ENCODE measurements at regions not wholly inside any gene's neighbourhood (a gene's known extent, or its start where the extent isn't known, plus 50 kb on each side); places are given as distances from the start of the nearest gene placed in this dataset.

GRCh38 chr13:99063952-99064351 lies 86.1 kb upstream of the DOCK9 start:
- no peak overlapping the region for H3K4me3 ChIP-seq (ENCODE audit: low read depth, low read length)
- H3K36me3 ChIP-seq: peaks cover 3% of the 10 kb centered on the region
- H3K27me3 ChIP-seq (ENCODE audit: insufficient read depth, low read depth, severe bottlenecking): no peaks in the 10 kb centered on the region
- H3K9me3 ChIP-seq (ENCODE audit: severe bottlenecking): no peaks in the 10 kb centered on the region
- TF ChIP-seq, protein P1, sequence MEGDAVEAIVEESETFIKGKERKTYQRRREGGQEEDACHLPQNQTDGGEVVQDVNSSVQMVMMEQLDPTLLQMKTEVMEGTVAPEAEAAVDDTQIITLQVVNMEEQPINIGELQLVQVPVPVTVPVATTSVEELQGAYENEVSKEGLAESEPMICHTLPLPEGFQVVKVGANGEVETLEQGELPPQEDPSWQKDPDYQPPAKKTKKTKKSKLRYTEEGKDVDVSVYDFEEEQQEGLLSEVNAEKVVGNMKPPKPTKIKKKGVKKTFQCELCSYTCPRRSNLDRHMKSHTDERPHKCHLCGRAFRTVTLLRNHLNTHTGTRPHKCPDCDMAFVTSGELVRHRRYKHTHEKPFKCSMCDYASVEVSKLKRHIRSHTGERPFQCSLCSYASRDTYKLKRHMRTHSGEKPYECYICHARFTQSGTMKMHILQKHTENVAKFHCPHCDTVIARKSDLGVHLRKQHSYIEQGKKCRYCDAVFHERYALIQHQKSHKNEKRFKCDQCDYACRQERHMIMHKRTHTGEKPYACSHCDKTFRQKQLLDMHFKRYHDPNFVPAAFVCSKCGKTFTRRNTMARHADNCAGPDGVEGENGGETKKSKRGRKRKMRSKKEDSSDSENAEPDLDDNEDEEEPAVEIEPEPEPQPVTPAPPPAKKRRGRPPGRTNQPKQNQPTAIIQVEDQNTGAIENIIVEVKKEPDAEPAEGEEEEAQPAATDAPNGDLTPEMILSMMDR (IDR thresholded peaks at IDR 0.05; ENCODE audit: low read depth, low read length): no peak
- H3K27ac ChIP-seq: peak overlapping the region; percentile 76
- DNase-seq: no peak

DNA sequence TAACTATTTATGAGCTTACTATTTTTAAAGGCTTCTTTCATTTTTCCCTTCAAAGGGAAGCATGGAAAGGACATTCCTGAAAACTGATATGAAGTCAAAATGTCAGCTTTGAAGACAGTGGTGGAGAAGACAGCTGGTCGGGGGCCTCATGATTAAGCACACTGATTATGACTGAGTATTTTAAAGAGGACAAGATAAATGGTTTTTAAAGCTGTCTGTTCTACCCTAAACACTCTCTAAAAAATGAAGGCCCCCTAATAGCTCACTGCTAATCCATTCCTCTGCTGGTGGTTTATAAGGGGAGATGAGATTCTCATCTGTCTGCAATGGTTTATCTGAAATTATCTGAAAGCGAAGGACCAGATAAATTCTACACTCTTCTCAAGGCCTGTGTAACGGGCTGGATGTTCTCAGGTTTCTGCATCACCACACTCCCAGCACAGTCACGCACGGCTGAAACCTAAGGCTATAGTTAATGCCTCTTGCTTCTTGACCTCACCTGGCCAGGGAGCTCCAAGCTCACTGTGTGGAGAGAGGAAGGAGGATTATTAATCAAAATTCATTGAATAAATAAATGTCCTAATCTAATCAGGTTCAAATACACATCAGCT lies 86.9 kb upstream of the DOCK9 start:
- H3K4me3 ChIP-seq (ENCODE audit: low read depth, low read length): peak overlapping the region; percentile 15
- TF ChIP-seq, protein P1 (IDR thresholded peaks at IDR 0.05; ENCODE audit: low read depth, low read length): no peak
- H3K9me3 ChIP-seq (ENCODE audit: severe bottlenecking): no peaks in the 10 kb centered on the region
- H3K27me3 ChIP-seq (ENCODE audit: insufficient read depth, low read depth, severe bottlenecking): no peaks in the 10 kb centered on the region
- peaks cover 3% of the 10 kb centered on the region for H3K36me3 ChIP-seq
- peak; percentile 91 for DNase-seq
- peak overlapping the region; percentile 76 for H3K27ac ChIP-seq

DNA sequence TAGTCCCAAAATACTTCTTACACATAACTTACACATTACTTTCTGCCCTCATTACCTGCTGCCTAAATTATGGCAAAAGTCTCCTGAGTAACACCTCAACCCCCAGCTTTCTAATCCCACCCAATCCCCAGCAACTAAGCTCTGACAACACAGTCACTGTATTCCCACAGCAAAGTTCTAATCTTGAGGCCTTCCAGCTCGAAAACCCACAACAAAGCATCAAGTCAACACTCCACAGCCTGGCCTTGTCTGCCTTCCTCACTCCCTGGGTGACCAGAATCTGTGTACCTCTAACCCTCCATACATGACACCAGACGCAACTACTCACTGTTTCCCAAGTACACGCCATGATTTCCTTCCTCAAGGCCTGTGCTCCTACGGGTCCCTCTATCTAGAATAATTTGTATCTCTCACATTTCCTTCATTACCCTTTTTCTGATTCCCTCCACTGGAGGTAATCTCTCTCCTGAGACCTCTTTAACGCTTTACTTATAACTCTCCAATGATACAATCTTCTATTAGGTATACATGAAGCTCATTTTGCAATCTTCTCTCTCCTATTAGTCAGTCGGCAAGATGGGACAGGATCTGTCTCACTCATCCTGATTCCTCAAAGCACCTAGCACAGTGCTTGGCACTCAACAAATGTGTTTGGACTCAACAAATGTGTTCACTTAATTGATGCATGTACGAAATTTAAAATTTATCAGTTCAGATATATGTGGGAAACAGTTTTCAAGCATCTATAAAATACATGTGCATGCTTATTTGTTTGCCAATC lies 87.6 kb upstream of the DOCK9 start:
- Histone ChIP-seq H3K36me3 (peaks cover 3% of the 10 kb centered on the region), H3K27me3 (ENCODE audit: insufficient read depth, low read depth, severe bottlenecking) (no peaks in the 10 kb centered on the region), H3K4me3 (ENCODE audit: low read depth, low read length) (peak overlapping the region; percentile 15), H3K9me3 (ENCODE audit: severe bottlenecking) (no peaks in the 10 kb centered on the region), H3K27ac (peak overlapping the region; percentile 76)
- TF ChIP-seq, protein P1 (IDR thresholded peaks at IDR 0.05; ENCODE audit: low read depth, low read length): no peak
- peak; percentile 80 for DNase-seq

DNA sequence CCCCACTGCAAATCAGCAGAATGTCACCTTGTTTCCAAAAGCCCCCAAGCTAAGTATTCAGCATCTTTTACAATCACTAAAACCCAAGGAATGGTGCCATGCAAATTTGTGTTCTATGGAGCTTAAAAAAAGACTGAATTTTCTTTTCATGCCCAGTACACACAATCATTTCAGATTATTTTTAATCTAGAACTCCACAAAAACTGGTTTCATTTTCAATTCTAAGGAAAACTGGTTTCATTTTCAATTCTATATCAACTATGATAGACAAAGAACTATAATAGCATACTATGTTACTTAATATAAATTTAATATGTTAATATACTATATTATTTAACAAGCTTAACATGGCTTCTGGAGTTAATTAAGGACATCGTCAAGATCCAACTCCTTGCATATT lies 88.4 kb upstream of the DOCK9 start:
- DNase-seq: no peak
- TF ChIP-seq, protein P1 (IDR thresholded peaks at IDR 0.05; ENCODE audit: low read depth, low read length): no peak
- Histone ChIP-seq H3K27me3 (ENCODE audit: insufficient read depth, low read depth, severe bottlenecking) (no peaks in the 10 kb centered on the region), H3K27ac (peak overlapping the region; percentile 76), H3K36me3 (peaks cover 3% of the 10 kb centered on the region), H3K9me3 (ENCODE audit: severe bottlenecking) (no peaks in the 10 kb centered on the region), H3K4me3 (ENCODE audit: low read depth, low read length) (no peak overlapping the region)

GRCh38 chr13:99067159-99067985 lies 89.5 kb upstream of the DOCK9 start:
- Histone ChIP-seq H3K9me3 (ENCODE audit: severe bottlenecking) (no peaks in the 10 kb centered on the region), H3K27ac (no peak overlapping the region; the same call in 1 of the 2 replicates), H3K27me3 (ENCODE audit: insufficient read depth, low read depth, severe bottlenecking) (no peaks in the 10 kb centered on the region), H3K36me3 (peaks cover 6% of the 10 kb centered on the region), H3K4me3 (ENCODE audit: low read depth, low read length) (no peak overlapping the region)
- DNase-seq: no peak
- TF ChIP-seq, protein P1 (IDR thresholded peaks at IDR 0.05; ENCODE audit: low read depth, low read length): no peak
